ENCODE measurements at regions not wholly inside any gene's neighbourhood (a gene's known extent, or its start where the extent isn't known, plus 50 kb on each side); places are given as distances from the start of the nearest gene placed in this dataset.

DNA sequence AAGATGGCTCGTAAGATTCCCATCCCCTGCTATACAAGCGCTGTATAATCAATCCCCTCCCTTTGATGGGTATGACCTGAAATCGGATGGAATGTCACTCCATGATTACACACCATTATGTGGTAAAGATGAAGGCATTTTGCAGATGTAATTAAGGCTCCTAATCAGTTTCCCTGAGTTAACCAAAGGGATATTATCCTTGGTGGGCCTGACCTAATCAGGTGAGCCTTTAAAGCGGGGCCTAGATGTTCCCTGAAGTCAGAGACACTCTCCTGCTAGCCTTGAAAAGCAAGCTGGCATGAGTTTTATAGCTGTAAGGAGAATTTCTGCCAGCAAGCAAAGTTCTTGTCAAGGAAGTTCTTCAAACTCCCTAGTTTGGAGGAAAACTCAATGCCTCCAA is 223.8 kb upstream of the FN1 start:
- Histone ChIP-seq H3K79me2 (ENCODE audit: control insufficient read depth in 1 of 2, insufficient read depth in 2 of 2, low read length in 2 of 2) (no peaks in the 10 kb centered on the region), H3K4me3 (ENCODE audit: extremely low read depth in 1 of 4, insufficient read depth in 2 of 4, low read depth in 3 of 4, low read length in 4 of 4) (no peak overlapping the region), H2BK20ac (ENCODE audit: low read length) (no peak overlapping the region), H4K5ac (ENCODE audit: insufficient read length, low read depth, low read length) (no peak overlapping the region), H3K9me3 (ENCODE audit: insufficient read depth in 2 of 2, low read depth in 1 of 2, low read length in 1 of 2) (no peaks in the 10 kb centered on the region), H2BK120ac (replicated peaks; ENCODE audit: low read depth, low read length) (no peak overlapping the region), H2AK5ac (ENCODE audit: low read depth, low read length) (no peak overlapping the region), H3K18ac (ENCODE audit: extremely low read depth, low read length) (no peak overlapping the region), H3K27ac (ENCODE audit: low read depth, low read length) (no peak overlapping the region), H4K8ac (ENCODE audit: extremely low read depth, insufficient read depth, low read length) (no peak overlapping the region), H3K56ac (replicated peaks; ENCODE audit: insufficient read length, low read depth, low read length) (no peak overlapping the region), H2BK12ac (ENCODE audit: low read depth, low read length) (no peak overlapping the region), H3K23me2 (ENCODE audit: low read depth, low read length) (no peaks in the 10 kb centered on the region), H3K79me1 (ENCODE audit: low read depth, low read length) (no peaks in the 10 kb centered on the region), H3K9ac (replicated peaks in 1 of 4; ENCODE audit: extremely low read depth in 1 of 4, low read depth in 3 of 4, low read length in 3 of 4) (no peak overlapping the region), H2BK15ac (ENCODE audit: low read length) (no peak overlapping the region), H3K36me3 (ENCODE audit: control insufficient read depth in 2 of 4, insufficient read depth in 4 of 4, low read length in 3 of 4) (no peaks in the 10 kb centered on the region), H4K91ac (replicated peaks; ENCODE audit: insufficient read length, low read length) (no peak overlapping the region), H3K4me1 (replicated peaks in 1 of 4; ENCODE audit: control insufficient read depth in 3 of 4, insufficient read depth in 4 of 4, low read length in 3 of 4) (no peaks in the 10 kb centered on the region), H3K14ac (ENCODE audit: insufficient read length) (no peak overlapping the region), H3K4ac (replicated peaks; ENCODE audit: insufficient read length, low read depth, low read length) (no peak overlapping the region), H3K4me2 (ENCODE audit: insufficient read depth in 1 of 2, low read depth in 2 of 2, low read length in 2 of 2) (no peak overlapping the region), H4K20me1 (replicated peaks in 1 of 2; ENCODE audit: control insufficient read depth in 1 of 2, insufficient read depth in 2 of 2, low read length in 2 of 2) (no peaks in the 10 kb centered on the region), H3K27me3 (replicated peaks in 1 of 4; ENCODE audit: control insufficient read depth in 3 of 4, extremely low read depth in 1 of 4, insufficient read depth in 3 of 4, low read length in 3 of 4) (no peaks in the 10 kb centered on the region), H3K23ac (ENCODE audit: insufficient read length) (no peak overlapping the region), H2AFZ (ENCODE audit: low read length) (no peak overlapping the region), H2BK5ac (ENCODE audit: low read depth, low read length) (no peak overlapping the region)
- WGBS, 2 experiments (ENCODE audit: extremely low coverage in 1 of 2, insufficient coverage in 1 of 2, insufficient read length in 1 of 2, insufficient replicate concordance in 2 of 2, low coverage in 1 of 2, low lambda C conversion rate in 2 of 2, missing lambda C conversion rate in 1 of 2) = 78% methylated on average over 4 of the region's 4 CpGs; no CpG with 5 or more reads in 1 of the 2 experiments
- DNase-seq (ENCODE audit: low read depth in 1 of 2, low spot score in 2 of 2) = no peak
- CTCF ChIA-PET (ENCODE audit: partially characterized antibody) = no interaction called here
- POLR2A ChIA-PET (ENCODE audit: partially characterized antibody) = no interaction called here
- no peak for FAIRE-seq
- TF ChIP-seq SUZ12 (IDR thresholded peaks at IDR 0.05; ENCODE audit: low read length) = no peak
- TF ChIP-seq RNF2 (IDR thresholded peaks at IDR 0.05; ENCODE audit: borderline replicate concordance, low read depth, low read length, missing control alignments, poor library complexity, severe bottlenecking) = no peak
- TF ChIP-seq, protein P1, sequence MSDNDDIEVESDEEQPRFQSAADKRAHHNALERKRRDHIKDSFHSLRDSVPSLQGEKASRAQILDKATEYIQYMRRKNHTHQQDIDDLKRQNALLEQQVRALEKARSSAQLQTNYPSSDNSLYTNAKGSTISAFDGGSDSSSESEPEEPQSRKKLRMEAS (IDR thresholded peaks at IDR 0.05) = no peak
- TF ChIP-seq POLR2AphosphoS5 (IDR thresholded peaks at IDR 0.05; ENCODE audit: low read depth, low read length) = no peak
- TF ChIP-seq KDM5A (IDR thresholded peaks at IDR 0.05; ENCODE audit: low read length) = no peak
- TF ChIP-seq TAF1 (IDR thresholded peaks at IDR 0.05; ENCODE audit: low read depth, low read length) = no peak
- no peak for TF ChIP-seq CBX5 (IDR thresholded peaks at IDR 0.05; ENCODE audit: low read depth, low read length)
- TF ChIP-seq SRF (IDR thresholded peaks at IDR 0.05; ENCODE audit: low read depth, low read length) = no peak
- no peak for TF ChIP-seq CHD1 (IDR thresholded peaks at IDR 0.05; ENCODE audit: low read depth, low read length)
- TF ChIP-seq TCF12 (IDR thresholded peaks at IDR 0.05; ENCODE audit: low read depth, low read length) = no peak
- no peak for TF ChIP-seq CREB1 (IDR thresholded peaks at IDR 0.05)
- TF ChIP-seq EGR1 (IDR thresholded peaks at IDR 0.05; ENCODE audit: borderline replicate concordance, low read depth, low read length) = no peak
- TF ChIP-seq EP300 (IDR thresholded peaks at IDR 0.05; ENCODE audit: borderline replicate concordance in 1 of 2, low read depth in 2 of 2, low read length in 2 of 2) = no peak
- no peak for TF ChIP-seq HDAC6 (IDR thresholded peaks at IDR 0.05; ENCODE audit: low read depth, low read length)
- TF ChIP-seq POU5F1 (IDR thresholded peaks at IDR 0.05; ENCODE audit: low read depth, low read length) = no peak
- no peak for TF ChIP-seq SAP30 (IDR thresholded peaks at IDR 0.05; ENCODE audit: insufficient read depth, insufficient replicate concordance, low read length)

Measured in H1 (cell line).